Colonic mucosa (tissue), 4 donors: ENCODE measurements at regions not wholly inside any gene's neighbourhood (a gene's known extent, or its start where the extent isn't known, plus 50 kb on each side); places are given as distances from the start of the nearest gene placed in this dataset.

Experiments used
- DNase-seq: peaks from one replicate; pipeline ENCODE4 v3.0.0-alpha.2; 2020
- H3K27ac ChIP-seq: fragments of 200-600 bp; one replicate; pipeline ENCODE4 v1.8.0; 2021
- H3K27me3 ChIP-seq: fragments of 200-600 bp; one replicate; pipeline ENCODE4 v1.8.0; 2021
- H3K36me3 ChIP-seq: fragments of 200-600 bp; one replicate; pipeline ENCODE4 v1.8.0; 2021
- H3K4me1 ChIP-seq: fragments of 200-600 bp; one replicate; pipeline ENCODE4 v1.8.0; 2021; ENCODE audit warnings: mild to moderate bottlenecking
- H3K4me3 ChIP-seq: fragments of 200-600 bp; one replicate; pipeline ENCODE4 v1.8.0; 2021
- H3K9ac ChIP-seq, 2 donors: one replicate each; pipeline ENCODE4 v1.7.0; 2013; ENCODE audit warnings: control low read depth in 2 of 2, low read depth in 2 of 2, low read length in 2 of 2
- H3K9me3 ChIP-seq: fragments of 200-600 bp; one replicate; pipeline ENCODE4 v1.8.0; 2021
- intact Hi-C: fragments of 100-400 bp; cut with DNase I; formaldehyde crosslinking; loops from one replicate; pipeline ENCODE4 v1.14.1; 2022
- TF ChIP-seq, protein P1 (sequence below): fragments of 200-600 bp; IDR thresholded peaks from one replicate; pipeline ENCODE4 v1.8.0; 2022; ENCODE audit warnings: antibody characterized with exemption, mild to moderate bottlenecking
- donor health status: healthy.
- donor health status: DM: no; HTN: no; CAD: no.
- donor health status: DM: no; HTN: no; CAD: no.

DNA sequence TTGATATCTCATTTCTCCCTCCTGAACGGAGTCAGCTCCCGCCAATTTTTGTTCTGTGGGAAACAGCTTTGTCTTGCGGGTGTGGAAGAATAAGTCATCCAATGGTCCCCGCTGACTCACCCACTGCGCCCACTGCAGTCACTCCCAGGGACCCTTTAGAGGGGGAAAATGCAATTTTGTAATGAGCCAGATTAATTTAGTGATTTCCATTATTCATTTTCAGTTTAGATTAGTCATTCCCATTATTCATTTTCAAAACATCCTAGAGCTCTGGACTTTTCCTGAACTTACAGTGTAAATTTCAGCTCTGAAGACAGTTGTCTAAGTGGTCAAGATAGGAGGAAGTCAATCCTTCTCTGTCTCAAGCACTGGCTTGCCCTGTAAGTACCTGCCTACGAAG lies 154.9 kb upstream of the TMEM72 start:
- no peaks in the 10 kb centered on the region for H3K27me3 ChIP-seq
- no peak overlapping the region for H3K9ac ChIP-seq
- H3K9me3 ChIP-seq, result no peaks in the 10 kb centered on the region
- no peaks in the 10 kb centered on the region for H3K4me1 ChIP-seq
- no peak overlapping the region for H3K4me3 ChIP-seq
- no peak overlapping the region for H3K27ac ChIP-seq
- H3K36me3 ChIP-seq, result no peaks in the 10 kb centered on the region
- TF ChIP-seq, protein P1, sequence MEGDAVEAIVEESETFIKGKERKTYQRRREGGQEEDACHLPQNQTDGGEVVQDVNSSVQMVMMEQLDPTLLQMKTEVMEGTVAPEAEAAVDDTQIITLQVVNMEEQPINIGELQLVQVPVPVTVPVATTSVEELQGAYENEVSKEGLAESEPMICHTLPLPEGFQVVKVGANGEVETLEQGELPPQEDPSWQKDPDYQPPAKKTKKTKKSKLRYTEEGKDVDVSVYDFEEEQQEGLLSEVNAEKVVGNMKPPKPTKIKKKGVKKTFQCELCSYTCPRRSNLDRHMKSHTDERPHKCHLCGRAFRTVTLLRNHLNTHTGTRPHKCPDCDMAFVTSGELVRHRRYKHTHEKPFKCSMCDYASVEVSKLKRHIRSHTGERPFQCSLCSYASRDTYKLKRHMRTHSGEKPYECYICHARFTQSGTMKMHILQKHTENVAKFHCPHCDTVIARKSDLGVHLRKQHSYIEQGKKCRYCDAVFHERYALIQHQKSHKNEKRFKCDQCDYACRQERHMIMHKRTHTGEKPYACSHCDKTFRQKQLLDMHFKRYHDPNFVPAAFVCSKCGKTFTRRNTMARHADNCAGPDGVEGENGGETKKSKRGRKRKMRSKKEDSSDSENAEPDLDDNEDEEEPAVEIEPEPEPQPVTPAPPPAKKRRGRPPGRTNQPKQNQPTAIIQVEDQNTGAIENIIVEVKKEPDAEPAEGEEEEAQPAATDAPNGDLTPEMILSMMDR, result no peak
- DNase-seq, result no peak
- intact Hi-C loops, result no loop called here

DNA sequence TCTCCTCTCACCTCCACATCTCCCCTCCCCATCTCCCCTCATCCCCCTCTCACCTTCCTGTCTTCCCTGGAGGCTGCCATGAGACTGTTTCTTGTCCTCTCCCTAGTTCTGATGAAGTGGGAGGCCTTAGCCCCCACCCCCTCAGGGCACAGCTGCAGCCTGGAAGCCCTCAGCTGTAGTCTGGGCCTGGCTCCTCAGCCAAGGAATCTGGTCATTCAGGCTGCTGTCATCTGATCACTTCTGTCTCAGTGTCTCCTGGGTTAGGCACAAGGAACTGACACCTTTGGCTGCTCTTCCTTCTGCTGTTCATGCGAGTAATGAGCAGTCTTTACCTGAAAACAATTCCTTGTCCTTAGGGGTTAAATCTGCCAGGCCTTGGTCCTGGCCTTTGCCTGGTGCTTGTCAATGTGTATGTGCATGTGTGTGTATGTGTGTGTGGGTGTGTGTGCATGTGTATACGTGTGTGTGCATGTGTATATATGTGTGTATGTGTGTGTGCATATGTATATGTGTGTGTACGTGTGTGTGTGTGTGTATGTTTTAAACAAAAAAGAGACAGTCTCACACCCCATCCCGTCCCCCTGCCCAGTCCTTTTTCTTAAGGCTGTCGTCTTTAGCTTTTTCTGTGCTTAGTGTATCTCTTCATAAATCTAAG lies 153.5 kb upstream of the TMEM72 start:
- TF ChIP-seq, protein P1, result no peak
- Histone ChIP-seq H3K4me3 (no peak overlapping the region), H3K9ac (no peak overlapping the region), H3K27ac (no peak overlapping the region), H3K36me3 (no peaks in the 10 kb centered on the region), H3K9me3 (no peaks in the 10 kb centered on the region), H3K27me3 (no peaks in the 10 kb centered on the region), H3K4me1 (no peaks in the 10 kb centered on the region)
- no peak for DNase-seq
- intact Hi-C loops, result no loop called here

DNA sequence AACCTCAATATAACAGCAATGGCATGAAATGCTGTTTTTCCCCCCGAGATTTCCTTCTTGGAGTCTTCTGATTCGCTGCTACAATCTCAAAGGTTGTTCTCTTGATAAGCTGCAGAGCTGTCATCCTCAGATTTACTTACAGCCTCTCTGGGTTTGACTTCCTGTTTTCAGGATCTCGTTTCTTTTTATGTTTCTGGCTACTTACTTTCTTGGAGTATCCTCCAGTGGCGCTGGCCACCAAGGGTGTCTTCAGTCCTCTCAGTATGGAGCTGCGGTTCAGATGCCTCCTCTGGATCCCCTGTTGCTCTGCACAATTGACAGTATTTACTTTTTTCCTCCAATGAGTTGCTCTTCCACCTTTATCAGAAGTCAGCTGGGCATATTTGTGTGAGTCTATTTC lies 152.0 kb upstream of the TMEM72 start:
- Histone ChIP-seq H3K9me3 (no peaks in the 10 kb centered on the region), H3K9ac (no peak overlapping the region), H3K4me1 (no peaks in the 10 kb centered on the region), H3K27ac (no peak overlapping the region), H3K36me3 (no peaks in the 10 kb centered on the region), H3K4me3 (no peak overlapping the region), H3K27me3 (no peaks in the 10 kb centered on the region)
- intact Hi-C loops, result no loop called here
- DNase-seq, result no peak
- TF ChIP-seq, protein P1, result no peak

DNA sequence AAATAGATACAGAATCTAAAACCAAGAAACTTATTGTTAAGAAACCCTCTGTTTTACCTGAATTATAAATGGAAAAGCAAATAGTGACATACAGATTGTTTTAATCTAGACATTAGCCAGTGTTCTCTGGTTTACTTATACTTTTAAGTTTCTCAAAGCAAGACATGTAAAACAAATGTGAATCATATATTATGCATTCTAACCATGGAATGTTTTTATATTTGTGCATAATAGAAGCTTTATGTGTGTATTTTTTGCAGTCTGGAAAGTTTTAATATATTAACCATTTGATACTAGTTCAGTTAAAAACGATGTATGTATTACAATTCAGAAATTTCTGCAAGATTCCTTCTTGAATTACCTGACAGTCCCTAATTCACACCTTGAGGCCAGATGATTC lies 150.6 kb upstream of the TMEM72 start:
- no peak overlapping the region for H3K9ac ChIP-seq
- TF ChIP-seq, protein P1, result no peak
- H3K27ac ChIP-seq, result no peak overlapping the region
- H3K4me3 ChIP-seq, result no peak overlapping the region
- DNase-seq, result no peak
- no peaks in the 10 kb centered on the region for H3K9me3 ChIP-seq
- no peaks in the 10 kb centered on the region for H3K27me3 ChIP-seq
- H3K4me1 ChIP-seq, result no peaks in the 10 kb centered on the region
- intact Hi-C loops, result no loop called here
- H3K36me3 ChIP-seq, result no peaks in the 10 kb centered on the region

DNA sequence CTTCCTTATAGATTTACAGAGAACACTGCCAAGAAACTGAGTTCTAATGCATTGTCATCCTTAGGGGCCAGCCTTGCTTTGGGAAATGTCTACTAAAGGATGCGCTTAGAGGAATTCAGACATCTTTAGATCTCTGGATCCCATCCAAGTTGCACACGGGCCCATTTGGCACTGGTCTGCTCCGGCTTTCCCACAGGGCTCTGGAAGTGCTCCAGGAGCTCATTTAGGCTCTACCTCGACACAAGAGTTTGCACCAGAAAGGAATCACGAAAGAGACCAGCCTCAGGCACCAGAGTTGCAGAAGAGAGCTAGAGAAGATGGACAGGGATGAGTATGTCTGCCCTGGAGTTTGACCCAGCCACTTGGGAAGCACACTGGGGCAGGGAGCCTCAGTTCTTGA lies 150.1 kb upstream of the TMEM72 start:
- Histone ChIP-seq H3K27ac (no peak overlapping the region), H3K4me1 (no peaks in the 10 kb centered on the region), H3K9me3 (no peaks in the 10 kb centered on the region), H3K36me3 (no peaks in the 10 kb centered on the region), H3K9ac (no peak overlapping the region), H3K4me3 (no peak overlapping the region), H3K27me3 (no peaks in the 10 kb centered on the region)
- TF ChIP-seq, protein P1, result no peak
- no peak for DNase-seq
- intact Hi-C loops, result no loop called here
